Left ventricle myocardium inferior (tissue), 1 donor: ENCODE measurements at regions not wholly inside any gene's neighbourhood (a gene's known extent, or its start where the extent isn't known, plus 50 kb on each side); places are given as distances from the start of the nearest gene placed in this dataset.

Experiments used
- DNase-seq: peaks from one replicate; pipeline ENCODE4 v3.0.0-alpha.2; 2020
- H3K27ac ChIP-seq: fragments of 200-600 bp; replicated peaks from 2 replicates; pipeline ENCODE4 v1.8.0; 2021
- H3K27me3 ChIP-seq: fragments of 200-600 bp; 2 replicates; pipeline ENCODE4 v1.8.0; 2021; ENCODE audit warnings: low read depth
- H3K36me3 ChIP-seq: fragments of 200-600 bp; 2 replicates; pipeline ENCODE4 v1.8.0; 2021
- H3K4me1 ChIP-seq: fragments of 200-600 bp; 2 replicates; pipeline ENCODE4 v1.8.0; 2021
- H3K4me3 ChIP-seq: fragments of 200-600 bp; 2 replicates; pipeline ENCODE4 v1.8.0; 2021; ENCODE audit warnings: mild to moderate bottlenecking, moderate library complexity
- H3K9me3 ChIP-seq: fragments of 200-600 bp; replicated peaks from 2 replicates; pipeline ENCODE4 v1.8.0; 2021
- intact Hi-C: fragments of 100-400 bp; cut with micrococcal nuclease; formaldehyde crosslinking; loops from one replicate; pipeline ENCODE4 v1.11.0; 2022
- TF ChIP-seq, protein P1 (sequence below): fragments of 200-600 bp; IDR thresholded peaks from 2 replicates; pipeline ENCODE4 v1.8.0; 2021; ENCODE audit warnings: antibody characterized with exemption, mild to moderate bottlenecking, borderline replicate concordance
- donor health status: DM: no; HTN: yes; CAD: no; lungs with severe emphysema.

DNA sequence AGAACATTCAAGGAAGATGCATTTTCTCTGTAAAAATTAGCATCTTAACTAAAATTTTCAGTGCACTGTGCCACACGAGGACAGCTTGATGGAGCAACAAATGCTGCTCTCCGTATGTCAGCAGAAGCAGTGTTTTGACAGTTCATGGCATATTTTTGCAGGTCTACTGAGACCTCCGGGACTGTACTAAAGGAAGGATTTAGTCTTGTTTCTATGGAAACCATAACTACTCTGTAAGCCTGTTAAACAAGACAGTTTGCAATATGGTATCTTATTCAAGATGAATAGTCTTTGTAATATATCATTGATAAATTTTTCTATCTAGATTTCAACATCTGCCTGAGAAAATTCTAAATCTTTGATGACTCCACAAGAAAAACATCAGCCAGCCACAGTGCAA is 184.0 kb upstream of the GUCY1A2 start:
- Histone ChIP-seq H3K4me3 (no peak overlapping the region), H3K4me1 (no peaks in the 10 kb centered on the region), H3K27ac (no peak overlapping the region), H3K27me3 (no peaks in the 10 kb centered on the region), H3K9me3 (peaks cover 10% of the 10 kb centered on the region), H3K36me3 (no peaks in the 10 kb centered on the region)
- intact Hi-C loops = no loop called here
- TF ChIP-seq, protein P1, sequence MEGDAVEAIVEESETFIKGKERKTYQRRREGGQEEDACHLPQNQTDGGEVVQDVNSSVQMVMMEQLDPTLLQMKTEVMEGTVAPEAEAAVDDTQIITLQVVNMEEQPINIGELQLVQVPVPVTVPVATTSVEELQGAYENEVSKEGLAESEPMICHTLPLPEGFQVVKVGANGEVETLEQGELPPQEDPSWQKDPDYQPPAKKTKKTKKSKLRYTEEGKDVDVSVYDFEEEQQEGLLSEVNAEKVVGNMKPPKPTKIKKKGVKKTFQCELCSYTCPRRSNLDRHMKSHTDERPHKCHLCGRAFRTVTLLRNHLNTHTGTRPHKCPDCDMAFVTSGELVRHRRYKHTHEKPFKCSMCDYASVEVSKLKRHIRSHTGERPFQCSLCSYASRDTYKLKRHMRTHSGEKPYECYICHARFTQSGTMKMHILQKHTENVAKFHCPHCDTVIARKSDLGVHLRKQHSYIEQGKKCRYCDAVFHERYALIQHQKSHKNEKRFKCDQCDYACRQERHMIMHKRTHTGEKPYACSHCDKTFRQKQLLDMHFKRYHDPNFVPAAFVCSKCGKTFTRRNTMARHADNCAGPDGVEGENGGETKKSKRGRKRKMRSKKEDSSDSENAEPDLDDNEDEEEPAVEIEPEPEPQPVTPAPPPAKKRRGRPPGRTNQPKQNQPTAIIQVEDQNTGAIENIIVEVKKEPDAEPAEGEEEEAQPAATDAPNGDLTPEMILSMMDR = no peak
- DNase-seq = no peak

DNA sequence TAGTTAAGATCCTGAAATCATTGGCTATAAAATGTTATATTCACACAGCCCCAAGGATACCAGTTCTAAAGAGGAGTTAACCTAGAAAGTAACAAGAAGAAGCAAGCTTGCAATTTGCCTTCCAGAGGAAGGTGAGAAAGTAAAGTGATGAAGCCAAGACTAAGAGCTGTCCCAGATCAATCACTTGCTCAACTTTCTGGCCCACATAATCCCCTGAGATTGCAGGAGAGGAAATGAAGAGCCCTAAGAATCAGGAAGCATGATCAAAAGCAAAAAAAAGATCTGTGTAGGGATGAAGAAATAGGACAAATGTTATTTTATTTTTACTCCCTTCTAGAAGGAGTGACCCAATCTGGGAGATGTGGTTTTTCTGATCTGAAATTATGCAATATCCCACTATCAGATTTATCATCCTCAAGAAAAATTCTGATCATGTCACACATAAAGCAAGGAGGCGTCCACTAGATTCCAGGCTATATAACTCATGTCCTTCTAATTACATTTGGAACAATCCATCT is 180.3 kb upstream of the GUCY1A2 start:
- intact Hi-C loops = no loop called here
- Histone ChIP-seq H3K27me3 (no peaks in the 10 kb centered on the region), H3K36me3 (no peaks in the 10 kb centered on the region), H3K27ac (no peak overlapping the region), H3K4me1 (no peaks in the 10 kb centered on the region), H3K9me3 (peaks cover 10% of the 10 kb centered on the region), H3K4me3 (no peak overlapping the region)
- TF ChIP-seq, protein P1 = no peak
- no peak for DNase-seq

GRCh38 chr11:107197932-107198331 is 179.7 kb upstream of the GUCY1A2 start:
- no peak overlapping the region for H3K27ac ChIP-seq
- H3K4me1 ChIP-seq = no peaks in the 10 kb centered on the region
- no peaks in the 10 kb centered on the region for H3K27me3 ChIP-seq
- intact Hi-C loops = no loop called here
- DNase-seq = no peak
- TF ChIP-seq, protein P1 = no peak
- peaks cover 16% of the 10 kb centered on the region for H3K9me3 ChIP-seq
- no peak overlapping the region for H3K4me3 ChIP-seq
- H3K36me3 ChIP-seq = no peaks in the 10 kb centered on the region

DNA sequence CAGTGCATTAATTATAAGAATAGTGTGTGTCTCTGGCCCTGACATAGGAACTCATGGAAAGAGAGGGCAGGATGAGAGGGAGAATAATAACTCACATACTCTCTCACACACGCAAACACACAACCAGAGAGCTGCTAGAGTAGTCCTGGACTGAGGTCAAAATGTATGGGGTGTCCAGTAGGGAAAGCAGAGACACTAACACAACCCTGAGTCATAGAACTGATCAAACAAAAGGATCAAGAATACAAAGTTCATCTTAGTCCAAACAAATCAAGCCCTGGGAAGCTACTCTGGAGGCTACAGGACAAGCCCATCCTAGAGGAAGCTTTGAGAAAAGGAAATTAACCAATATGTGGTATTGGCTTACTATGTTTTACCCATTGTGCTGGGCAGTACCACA is 178.5 kb upstream of the GUCY1A2 start:
- DNase-seq = no peak
- Histone ChIP-seq H3K27me3 (no peaks in the 10 kb centered on the region), H3K36me3 (no peaks in the 10 kb centered on the region), H3K9me3 (peaks cover 27% of the 10 kb centered on the region), H3K27ac (no peak overlapping the region), H3K4me3 (no peak overlapping the region), H3K4me1 (no peaks in the 10 kb centered on the region)
- intact Hi-C loops = no loop called here
- TF ChIP-seq, protein P1 = no peak

- Histone ChIP-seq H3K9me3 (peaks cover 4% of the 10 kb centered on the region), H3K36me3 (no peaks in the 10 kb centered on the region), H3K4me3 (no peak overlapping the region), H3K27me3 (no peaks in the 10 kb centered on the region), H3K27ac (no peak overlapping the region), H3K4me1 (no peaks in the 10 kb centered on the region)
- DNase-seq = no peak
- TF ChIP-seq, protein P1 = no peak
- intact Hi-C loops = no loop called here
These were observed 166.7 kb upstream of the GUCY1A2 start for GRCh38 chr11:107184986-107185385.
